Caco-2 (cell line): ENCODE measurements at regions not wholly inside any gene's neighbourhood (a gene's known extent, or its start where the extent isn't known, plus 50 kb on each side); places are given as distances from the start of the nearest gene placed in this dataset.

Experiments
- BruUV-seq: library from RNA; stranded (reverse); fragments of 400-500 nt; replicated peaks from 2 replicates; lab custom pipeline; 2021; lab: Mats Ljungman, UMichigan
- CTCF ChIA-PET: fragments of 300-600 bp; sonication (Branson Sonifier 250); formaldehyde crosslinking; loops from one replicate; lab custom pipeline; 2022; ENCODE audit warnings: antibody characterized with exemption; lab: Charles Lee
- POLR2A ChIA-PET: fragments of 300-600 bp; sonication (Branson Sonifier 250); formaldehyde crosslinking; loops from one replicate; lab custom pipeline; 2022; ENCODE audit warnings: antibody characterized with exemption; lab: Charles Lee
- DNase-seq, 2 experiments: peaks; one replicate each; pipeline versions ENCODE4 v3.0.0 to v3.0.0-alpha.2; 2020 to 2022
- H3K27me3 ChIP-seq: replicated peaks from 2 replicates; pipeline ENCODE4 v1.6.0; 2011; ENCODE audit warnings: low read length; ENCODE audit not compliant: control insufficient read depth, insufficient read depth
- H3K36me3 ChIP-seq: 2 replicates; pipeline ENCODE4 v1.5.1; 2011; ENCODE audit warnings: low read length; ENCODE audit not compliant: control insufficient read depth, insufficient read depth
- H3K4me1 ChIP-seq: fragments of 250-450 bp; sonication (Bioruptor Pico); 2 replicates; pipeline ENCODE4 v1.5.1; 2020; ENCODE audit warnings: mild to moderate bottlenecking
- H3K4me3 ChIP-seq: 2 replicates; pipeline ENCODE4 v1.5.1; 2011; ENCODE audit warnings: low read depth, mild to moderate bottlenecking, control low read depth, low read length
- H3K9me3 ChIP-seq: fragments of 250-450 bp; sonication (Bioruptor Pico); 2 replicates; pipeline ENCODE4 v1.5.1; 2020; ENCODE audit warnings: mild to moderate bottlenecking, moderate library complexity
- H3K27ac Mint-ChIP-seq: one replicate; pipeline ENCODE4 v1.8.0; 2022; ENCODE audit warnings: mixed read lengths; ENCODE audit not compliant: unreplicated experiment
- H3K27me3 Mint-ChIP-seq: one replicate; pipeline ENCODE4 v1.8.0; 2022; ENCODE audit warnings: mixed read lengths; ENCODE audit not compliant: insufficient read depth, unreplicated experiment
- H3K36me3 Mint-ChIP-seq: one replicate; pipeline ENCODE4 v1.8.0; 2022; ENCODE audit warnings: mild to moderate bottlenecking, mixed read lengths; ENCODE audit not compliant: insufficient read depth, unreplicated experiment
- H3K4me1 Mint-ChIP-seq: one replicate; pipeline ENCODE4 v1.8.0; 2022; ENCODE audit warnings: low read depth, mixed read lengths; ENCODE audit not compliant: unreplicated experiment
- H3K4me3 Mint-ChIP-seq: one replicate; pipeline ENCODE4 v1.8.0; 2022; ENCODE audit warnings: mild to moderate bottlenecking, moderate library complexity, mixed read lengths; ENCODE audit not compliant: unreplicated experiment
- H3K9me3 Mint-ChIP-seq: one replicate; pipeline ENCODE4 v1.8.0; 2022; ENCODE audit warnings: mixed read lengths; ENCODE audit not compliant: unreplicated experiment
- CTCF ChIP-seq, 2 experiments: fragments of 200-600 bp in 1 of 2; IDR thresholded peaks; 1 replicate in 1 of 2; 2 replicates in 1 of 2; pipeline versions ENCODE4 v1.5.1 to v1.8.0; 2011 to 2022; ENCODE audit warnings: antibody characterized with exemption in 1 of 2, control low read depth in 1 of 2, inconsistent platforms in 1 of 2, low read depth in 1 of 2, low read length in 1 of 2, mild to moderate bottlenecking in 1 of 2, moderate library complexity in 1 of 2; ENCODE audit not compliant: insufficient read depth in 1 of 2, severe bottlenecking in 1 of 2, unreplicated experiment in 1 of 2
- intact Hi-C: fragments of 100-400 bp; cut with micrococcal nuclease; formaldehyde crosslinking; loops from one replicate; pipeline ENCODE4 v1.10.0; 2022; ENCODE audit not compliant: unreplicated experiment

- Mint-ChIP-seq H3K27me3 (peaks cover 6% of the 10 kb centered on the region), H3K4me3 (no peak overlapping the region), H3K4me1 (no peaks in the 10 kb centered on the region), H3K27ac (no peak overlapping the region), H3K9me3 (no peaks in the 10 kb centered on the region), H3K36me3 (no peaks in the 10 kb centered on the region)
- intact Hi-C loops: no loop called here
- ChIA-PET POLR2A (no interaction called here), CTCF (no interaction called here)
- DNase-seq: no peak
- H3K9me3 ChIP-seq: no peaks in the 10 kb centered on the region
- BruUV-seq: no TSS peak
- H3K36me3 ChIP-seq: no peaks in the 10 kb centered on the region
- H3K4me1 ChIP-seq: no peaks in the 10 kb centered on the region
- TF ChIP-seq CTCF (IDR thresholded peaks at IDR 0.05; ENCODE audit: insufficient read depth in 1 of 2, low read depth in 1 of 2, low read length in 1 of 2, severe bottlenecking in 1 of 2, unreplicated experiment in 1 of 2): no peak
- no peaks in the 10 kb centered on the region for H3K27me3 ChIP-seq
- no peak overlapping the region for H3K4me3 ChIP-seq
Observed at GRCh38 chr5:91875196-91875779, 492.2 kb upstream of the ARRDC3 start.

- intact Hi-C loops: no loop called here
- CTCF ChIA-PET: no interaction called here
- no TSS peak for BruUV-seq
Observed at GRCh38 chr5:91867799-91868198, 484.7 kb upstream of the ARRDC3 start.

GRCh38 chr5:91865915-91866314 is 482.8 kb upstream of the ARRDC3 start:
- Mint-ChIP-seq H3K36me3 (no peaks in the 10 kb centered on the region), H3K27ac (no peak overlapping the region), H3K9me3 (no peaks in the 10 kb centered on the region), H3K4me1 (no peaks in the 10 kb centered on the region), H3K27me3 (peaks cover 2% of the 10 kb centered on the region), H3K4me3 (no peak overlapping the region)
- DNase-seq: no peak
- intact Hi-C loops: no loop called here
- Histone ChIP-seq H3K4me1 (no peaks in the 10 kb centered on the region), H3K36me3 (no peaks in the 10 kb centered on the region), H3K9me3 (no peaks in the 10 kb centered on the region), H3K4me3 (no peak overlapping the region), H3K27me3 (no peaks in the 10 kb centered on the region)
- ChIA-PET POLR2A (no interaction called here), CTCF (no interaction called here)
- no peak for TF ChIP-seq CTCF (IDR thresholded peaks at IDR 0.05; ENCODE audit: insufficient read depth in 1 of 2, low read depth in 1 of 2, low read length in 1 of 2, severe bottlenecking in 1 of 2, unreplicated experiment in 1 of 2)
- no TSS peak for BruUV-seq

More at GRCh38 chr5:91867799-91868198, 484.7 kb upstream of the ARRDC3 start:
- Mint-ChIP-seq H3K4me1 (no peaks in the 10 kb centered on the region), H3K9me3 (no peaks in the 10 kb centered on the region), H3K36me3 (no peaks in the 10 kb centered on the region), H3K27me3 (peaks cover 8% of the 10 kb centered on the region), H3K4me3 (no peak overlapping the region), H3K27ac (no peak overlapping the region)
- Histone ChIP-seq H3K27me3 (no peaks in the 10 kb centered on the region), H3K4me1 (no peaks in the 10 kb centered on the region), H3K9me3 (no peaks in the 10 kb centered on the region), H3K4me3 (no peak overlapping the region), H3K36me3 (no peaks in the 10 kb centered on the region)
- no peak for DNase-seq
- TF ChIP-seq CTCF (IDR thresholded peaks at IDR 0.05; ENCODE audit: insufficient read depth in 1 of 2, low read depth in 1 of 2, low read length in 1 of 2, severe bottlenecking in 1 of 2, unreplicated experiment in 1 of 2): no peak
- POLR2A ChIA-PET: no interaction called here
